ENCODE measurements at regions not wholly inside any gene's neighbourhood (a gene's known extent, or its start where the extent isn't known, plus 50 kb on each side); places are given as distances from the start of the nearest gene placed in this dataset.

- Mint-ChIP-seq H3K27ac (no peak overlapping the region), H3K27me3 (ENCODE audit: low read depth) (no peaks in the 10 kb centered on the region), H3K4me1 (peaks cover 2 to 5% of the 10 kb centered on the region in 2 experiments; a peak in 3 of 4 replicates), H3K9me3 (peaks cover 4 to 7% of the 10 kb centered on the region in 2 experiments), H3K4me3 (no peak overlapping the region), H3K36me3 (ENCODE audit: insufficient read depth in 1 of 3, low read depth in 3 of 3) (peaks cover 0 to 10% (median 5%) of the 10 kb centered on the region in 3 experiments; a peak in 5 of 7 replicates)
- H4K8ac ChIP-seq (replicated peaks; ENCODE audit: insufficient read length, low read depth, low read length) = no peak overlapping the region
- H3K18ac ChIP-seq (ENCODE audit: insufficient read length, low read depth, low read length) = no peak overlapping the region
- H3T11ph ChIP-seq (ENCODE audit: low read length) = no peak overlapping the region
- H3K23ac ChIP-seq (ENCODE audit: insufficient read length, low read depth, low read length) = no peak overlapping the region
- no peak overlapping the region for H2AFZ ChIP-seq (ENCODE audit: low read length)
- H3K9me3 ChIP-seq (ENCODE audit: control insufficient read depth, low read depth, low read length) = no peaks in the 10 kb centered on the region
- H3K14ac ChIP-seq (ENCODE audit: insufficient read depth, low read length) = no peak overlapping the region
- no peak overlapping the region for H2BK15ac ChIP-seq (ENCODE audit: low read depth, low read length)
- H3K56ac ChIP-seq (ENCODE audit: insufficient read length, low read depth, low read length) = no peak overlapping the region
- no peaks in the 10 kb centered on the region for H3K27me3 ChIP-seq (ENCODE audit: insufficient read depth, low read length)
- H3K23me2 ChIP-seq (ENCODE audit: insufficient read length, low read depth, low read length, poor library complexity, severe bottlenecking) = no peaks in the 10 kb centered on the region
- no peak overlapping the region for H2BK12ac ChIP-seq (ENCODE audit: insufficient read length, low read depth, low read length)
- H4K5ac ChIP-seq (ENCODE audit: insufficient read length, low read depth, low read length) = no peak overlapping the region
- H2BK120ac ChIP-seq (ENCODE audit: low read depth, low read length, poor library complexity, severe bottlenecking) = no peak overlapping the region
- no peak for TF ChIP-seq CTCF (conservative IDR thresholded peaks at IDR 0.05)
- H3K9ac ChIP-seq (ENCODE audit: extremely low read depth, insufficient read length, low read length) = no peak overlapping the region
- H3K4ac ChIP-seq (ENCODE audit: low read depth, low read length) = no peak overlapping the region
- H3K4me2 ChIP-seq (ENCODE audit: insufficient read depth, insufficient read length, low read length) = no peak overlapping the region
- no peak overlapping the region for H4K91ac ChIP-seq (ENCODE audit: insufficient read length, low read depth, low read length)
- no peaks in the 10 kb centered on the region for H3K79me2 ChIP-seq (ENCODE audit: insufficient read depth, low read length)
- H2BK20ac ChIP-seq (ENCODE audit: low read depth, low read length, poor library complexity, severe bottlenecking) = no peak overlapping the region
- H4K20me1 ChIP-seq (ENCODE audit: control insufficient read depth, insufficient read depth, insufficient read length) = no peaks in the 10 kb centered on the region
- no peak for DNase-seq
- no peak overlapping the region for H3K27ac ChIP-seq (ENCODE audit: insufficient read length, low read depth, low read length)
- WGBS (ENCODE audit: extremely low coverage, insufficient read length, low lambda C conversion rate) = no CpG with 5 or more reads among the region's 1 CpG
- H2AK5ac ChIP-seq (ENCODE audit: insufficient read length, low read length) = no peak overlapping the region
- H3K4me1 ChIP-seq (ENCODE audit: insufficient read depth, low read length) = no peaks in the 10 kb centered on the region
- no peaks in the 10 kb centered on the region for H3K79me1 ChIP-seq (ENCODE audit: insufficient read depth, low read depth, low read length, poor library complexity, severe bottlenecking)
- H2BK5ac ChIP-seq (ENCODE audit: insufficient read length, low read length) = no peak overlapping the region
Measured at GRCh38 chr3:20388971-20389370, 203.0 kb upstream of the SGO1 start.

All from H9 (cell line).